Right kidney (tissue), 1 donor: ENCODE measurements at regions not wholly inside any gene's neighbourhood (a gene's known extent, or its start where the extent isn't known, plus 50 kb on each side); places are given as distances from the start of the nearest gene placed in this dataset.

Source experiments
- DNase-seq: peaks from one replicate; pipeline ENCODE4 v3.0.0-alpha.2; 2016

GRCh38 chr12:116404247-116404646 is 126.8 kb upstream of the MED13L start:
- DNase-seq, result no peak

DNA sequence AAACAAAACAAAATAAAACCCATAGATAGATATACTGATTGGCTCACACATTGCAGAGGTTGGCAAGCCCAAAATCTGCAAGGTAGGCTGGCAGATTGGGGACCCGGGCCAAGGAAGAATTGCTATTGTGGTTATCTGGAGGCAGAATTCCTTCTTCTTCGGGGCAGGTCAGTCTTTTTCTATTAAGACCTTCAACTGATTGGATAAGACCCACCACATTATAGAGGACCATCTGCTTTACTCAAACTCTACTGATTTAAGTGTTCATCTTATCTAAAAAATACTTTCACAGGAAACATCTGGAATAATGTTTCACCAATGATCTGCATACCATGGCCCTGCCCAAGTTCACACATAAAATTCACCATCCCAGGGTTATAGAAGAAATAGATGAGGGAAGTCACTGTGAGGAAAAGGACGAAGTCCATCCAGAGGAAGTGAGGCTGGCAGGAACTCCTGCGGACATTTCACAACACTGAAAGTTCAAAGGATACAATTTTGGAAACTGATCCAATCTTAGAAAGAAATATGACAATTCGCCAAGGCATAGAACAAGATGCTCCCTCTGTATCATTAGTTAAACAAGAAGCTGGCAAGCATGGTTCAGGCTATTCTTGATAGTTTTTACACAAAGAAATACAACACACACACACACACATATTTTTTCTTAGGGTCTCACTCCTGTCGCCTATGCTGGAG is 127.6 kb upstream of the MED13L start:
- DNase-seq, result no peak

DNA sequence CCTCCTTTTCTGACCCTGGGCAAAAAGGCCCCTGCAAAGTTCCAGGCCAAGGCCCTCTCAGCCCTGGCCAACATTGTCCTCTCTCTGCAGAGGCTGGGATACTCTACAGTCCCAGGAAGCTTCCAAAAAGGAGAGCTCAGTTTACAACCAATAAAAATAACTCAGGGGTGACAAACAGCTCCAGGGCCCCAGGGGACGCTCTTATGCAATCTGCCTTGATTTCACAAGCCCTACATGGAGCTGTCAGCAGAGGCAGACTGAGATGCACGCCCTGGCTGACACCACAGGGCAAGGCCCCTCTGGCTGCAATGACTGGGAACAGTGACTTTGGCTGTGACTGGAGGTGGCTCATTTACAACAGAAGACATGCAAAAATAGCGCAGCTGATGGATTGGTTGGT is 129.0 kb upstream of the MED13L start:
- DNase-seq, result peak; percentile 28

DNA sequence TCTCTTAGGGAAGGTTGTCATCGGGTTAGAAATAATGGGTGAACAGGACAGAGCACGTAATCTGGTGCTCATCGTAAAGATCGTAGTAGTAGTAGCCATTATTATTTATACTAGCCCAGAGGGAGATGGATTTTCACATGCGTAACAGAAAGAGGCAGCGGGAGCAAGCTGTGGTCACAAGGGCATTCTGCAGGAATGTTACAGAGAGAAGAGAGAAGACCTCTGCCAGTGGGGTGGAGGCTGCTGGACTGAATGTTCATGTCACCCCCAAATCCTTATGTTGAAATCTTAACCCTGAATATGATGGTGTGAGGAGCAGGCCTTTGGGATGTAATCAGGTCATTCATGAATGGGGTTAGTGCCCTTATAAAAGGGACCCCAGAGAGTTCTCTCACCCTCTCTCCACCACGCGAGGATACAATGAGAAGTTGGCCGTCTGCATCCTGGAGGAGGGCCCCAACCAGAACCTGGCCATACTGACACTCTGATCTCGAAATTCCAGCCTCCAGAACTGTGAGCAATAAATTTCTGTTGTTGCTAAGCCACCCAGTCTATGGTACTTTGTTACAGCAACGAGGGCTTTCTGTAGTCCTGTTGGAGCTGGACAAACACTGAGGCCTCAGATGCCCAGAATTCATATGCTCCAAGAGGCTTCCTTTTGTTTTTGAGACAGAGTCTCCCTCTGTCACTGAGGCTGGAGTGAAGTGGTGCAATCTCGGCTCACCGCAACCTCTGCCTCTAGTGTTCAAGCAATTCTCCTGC is 131.2 kb upstream of the MED13L start:
- DNase-seq, result no peak

GRCh38 chr12:116411977-116412376 is 134.5 kb upstream of the MED13L start:
- no peak for DNase-seq

DNA sequence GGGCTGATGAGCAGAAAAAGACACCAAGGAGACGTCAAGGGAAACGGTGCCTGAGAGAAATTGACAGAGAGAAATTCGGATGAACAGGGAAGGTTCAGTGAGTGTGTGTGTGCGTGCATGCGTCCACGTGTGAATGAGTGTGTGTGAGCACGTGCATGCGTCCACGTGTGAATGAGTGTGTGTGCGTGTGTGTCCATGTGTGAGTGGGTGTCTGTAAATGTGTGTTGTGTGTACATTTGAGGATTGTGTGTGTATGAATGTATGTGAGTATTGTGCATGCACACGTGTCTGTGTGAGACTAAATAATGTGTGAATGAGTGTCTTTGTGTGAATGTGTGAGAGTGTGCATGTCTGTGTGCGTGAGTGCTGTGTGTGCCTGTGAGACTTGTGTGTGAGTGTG is 137.4 kb upstream of the MED13L start:
- no peak for DNase-seq

GRCh38 chr12:116415408-116416108 is 138.1 kb upstream of the MED13L start:
- DNase-seq, result no peak

DNA sequence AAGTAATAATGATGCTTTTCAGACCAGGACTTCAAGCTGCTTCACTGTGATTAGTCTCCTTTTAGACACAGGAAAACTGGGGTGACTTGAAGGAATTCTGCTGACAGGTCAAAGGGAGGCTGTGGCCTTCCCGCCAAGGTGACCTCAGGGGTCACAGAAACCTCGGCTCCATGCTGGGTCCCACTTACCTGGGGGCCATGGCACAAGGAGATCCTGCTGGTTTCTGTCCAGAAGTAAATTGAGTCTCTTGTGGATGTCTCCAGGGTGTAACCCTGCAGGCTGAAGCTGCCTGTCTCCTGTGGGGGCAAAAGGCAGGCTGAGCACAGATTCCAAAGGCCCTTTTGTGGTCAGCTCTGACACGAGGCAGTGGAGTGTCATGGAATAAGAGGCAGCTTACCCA is 138.7 kb upstream of the MED13L start:
- DNase-seq, result no peak

- DNase-seq, result no peak
Measured at GRCh38 chr12:116418551-116418950, 140.6 kb upstream of the MAP1LC3B2 start.

- no peak for DNase-seq
Measured at GRCh38 chr12:116420227-116420880, 138.8 kb upstream of the MAP1LC3B2 start.

DNA sequence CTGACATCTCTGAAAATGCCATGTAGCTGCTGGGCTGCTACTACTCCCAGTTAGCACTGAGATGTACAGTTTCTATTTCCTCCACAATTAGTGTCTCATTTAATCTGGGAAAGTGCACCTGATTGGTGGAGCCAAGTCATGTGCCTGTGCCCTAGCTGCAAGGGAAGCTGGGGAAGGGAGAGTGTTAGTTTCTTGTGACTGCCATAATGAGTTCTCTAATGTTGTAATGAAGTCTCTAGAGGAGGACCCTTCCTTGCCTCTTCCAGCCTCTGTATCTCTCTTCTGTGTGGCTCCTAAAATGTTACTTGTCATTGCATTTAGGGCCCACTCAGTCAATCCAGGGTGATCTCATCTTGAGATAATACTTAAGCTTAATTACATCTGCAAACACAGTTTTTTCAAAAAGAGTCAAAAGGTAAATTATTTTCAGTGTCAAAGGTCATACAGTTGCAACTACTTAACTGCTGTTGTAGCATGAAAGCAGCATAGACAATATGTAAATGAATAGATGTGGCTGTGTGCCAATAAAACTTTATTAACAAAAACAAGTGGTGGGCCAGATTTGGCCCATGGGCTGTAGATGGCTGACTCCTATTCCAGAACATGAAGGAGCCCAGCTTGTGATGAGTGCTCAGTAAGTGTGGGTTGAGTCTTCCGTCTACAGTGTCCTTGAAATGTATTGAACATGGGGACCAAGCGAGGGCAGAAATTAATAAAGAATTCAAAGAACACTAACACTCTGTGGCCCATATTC is 137.2 kb upstream of the MAP1LC3B2 start:
- no peak for DNase-seq

- no peak for DNase-seq
Measured at GRCh38 chr12:116423094-116423493, 136.1 kb upstream of the MAP1LC3B2 start.

DNA sequence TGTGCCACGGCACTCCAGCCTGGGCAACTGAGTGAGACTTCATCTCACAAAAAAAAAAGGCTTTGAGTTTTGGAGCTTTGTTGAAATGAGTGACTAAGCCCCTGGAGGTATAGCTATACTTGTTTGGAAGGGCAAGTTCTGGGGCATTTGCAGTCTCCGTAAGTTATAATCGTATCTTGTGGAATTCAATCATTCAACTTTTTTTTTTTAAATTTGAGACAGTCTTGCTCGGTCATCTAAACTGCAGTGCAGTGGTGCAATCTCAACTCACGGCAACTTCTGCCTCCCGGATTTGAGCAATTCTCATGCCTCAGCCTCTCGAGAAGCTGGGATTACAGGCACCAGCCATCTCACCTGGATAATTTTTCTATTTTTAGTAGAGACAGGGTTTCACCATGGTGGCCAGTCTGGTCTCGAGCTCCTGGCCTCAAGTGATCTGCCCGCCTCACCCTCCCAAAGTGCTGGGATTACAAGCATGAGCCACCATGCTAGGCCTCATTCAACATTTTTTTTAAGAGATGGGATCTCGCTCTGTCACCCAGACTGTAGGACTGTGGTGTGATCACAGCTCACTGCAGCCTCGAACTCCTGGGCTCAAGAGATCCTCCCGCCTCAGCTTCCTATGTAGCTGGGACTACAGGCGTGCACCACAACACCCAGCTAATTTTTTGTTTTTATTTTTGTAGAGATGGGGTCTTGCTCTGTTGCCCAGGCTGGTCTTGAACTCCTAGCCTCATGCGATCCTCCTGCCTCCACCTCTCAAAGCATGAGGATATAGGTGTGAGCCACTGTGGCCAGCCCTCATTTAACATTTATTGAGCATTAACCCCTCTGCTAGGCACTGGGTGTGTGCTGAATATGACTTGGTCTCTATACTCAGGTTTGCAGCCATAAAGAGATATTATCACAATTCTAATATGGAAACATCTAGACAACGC is 133.7 kb upstream of the MAP1LC3B2 start:
- no peak for DNase-seq

DNA sequence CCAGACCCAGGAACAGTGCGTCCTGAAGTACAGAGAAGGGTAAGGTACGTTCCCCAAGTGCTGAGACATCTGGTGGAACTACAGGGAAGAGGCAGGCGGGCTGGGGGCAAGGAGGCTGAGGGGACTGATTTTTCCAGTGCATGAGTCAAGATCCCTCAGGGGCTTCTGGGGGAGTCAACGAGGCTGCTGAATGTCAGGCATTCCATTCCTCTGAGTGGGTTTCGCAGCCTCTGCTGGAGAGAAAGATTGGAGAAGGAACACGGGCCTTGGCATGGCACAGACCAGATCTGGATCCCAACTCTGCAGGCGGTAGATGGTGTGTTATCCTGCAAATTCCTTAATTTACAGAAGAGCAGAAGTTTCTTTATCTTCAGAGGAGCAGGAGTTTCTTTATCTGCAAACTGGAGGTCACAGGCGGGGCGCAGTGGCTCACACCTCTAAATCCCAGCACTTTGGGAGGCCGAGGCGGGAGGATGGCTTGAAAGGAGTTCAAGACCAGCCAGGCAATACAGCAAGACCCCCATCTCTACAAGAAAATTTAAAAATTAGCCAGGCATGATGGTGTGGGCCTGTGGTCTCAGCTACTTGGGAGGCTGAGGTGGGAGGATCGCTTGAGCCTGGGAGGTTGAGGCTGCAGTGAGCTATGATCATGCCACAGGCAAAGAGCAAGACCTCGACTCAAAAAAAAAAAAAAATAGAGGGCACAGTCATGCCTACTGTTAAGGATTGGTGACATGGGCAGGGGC is 132.6 kb upstream of the MAP1LC3B2 start:
- DNase-seq, result peak; percentile 37

GRCh38 chr12:116427200-116427930 is 131.8 kb upstream of the MAP1LC3B2 start:
- DNase-seq, result peak; percentile 49

- DNase-seq, result no peak
Measured at GRCh38 chr12:116429826-116430360, 129.3 kb upstream of the MAP1LC3B2 start.

- DNase-seq, result no peak
Measured at GRCh38 chr12:116430911-116431565, 128.1 kb upstream of the MAP1LC3B2 start.

GRCh38 chr12:116431677-116432300 is 127.4 kb upstream of the MAP1LC3B2 start:
- no peak for DNase-seq
